ENCODE measurements at regions not wholly inside any gene's neighbourhood (a gene's known extent, or its start where the extent isn't known, plus 50 kb on each side); places are given as distances from the start of the nearest gene placed in this dataset.

DNA sequence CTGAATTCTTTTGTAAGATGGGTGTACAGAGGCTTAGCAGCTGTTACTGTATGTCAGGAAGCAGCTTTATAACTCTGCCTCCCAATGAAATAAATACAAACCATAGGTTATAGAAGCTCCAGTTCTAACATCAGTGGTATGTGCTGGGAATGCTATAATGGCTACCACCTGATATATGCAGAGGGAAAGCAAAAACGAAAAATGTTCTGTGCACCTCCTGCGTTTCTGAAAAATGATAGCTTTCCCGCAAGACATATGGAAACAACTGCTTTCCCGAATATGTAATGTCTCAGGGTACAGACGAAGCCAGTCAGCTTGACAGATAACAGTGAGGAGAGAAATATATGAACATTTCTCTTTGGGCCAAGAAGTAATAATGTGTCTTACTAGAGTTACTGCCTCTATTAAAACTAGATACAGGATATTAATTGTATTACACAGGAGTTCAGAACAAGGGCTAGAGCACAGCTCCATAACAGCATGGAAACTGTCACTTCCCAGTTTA, 517.0 kb upstream of the NRSN1 start:
- TF ChIP-seq, protein P1, sequence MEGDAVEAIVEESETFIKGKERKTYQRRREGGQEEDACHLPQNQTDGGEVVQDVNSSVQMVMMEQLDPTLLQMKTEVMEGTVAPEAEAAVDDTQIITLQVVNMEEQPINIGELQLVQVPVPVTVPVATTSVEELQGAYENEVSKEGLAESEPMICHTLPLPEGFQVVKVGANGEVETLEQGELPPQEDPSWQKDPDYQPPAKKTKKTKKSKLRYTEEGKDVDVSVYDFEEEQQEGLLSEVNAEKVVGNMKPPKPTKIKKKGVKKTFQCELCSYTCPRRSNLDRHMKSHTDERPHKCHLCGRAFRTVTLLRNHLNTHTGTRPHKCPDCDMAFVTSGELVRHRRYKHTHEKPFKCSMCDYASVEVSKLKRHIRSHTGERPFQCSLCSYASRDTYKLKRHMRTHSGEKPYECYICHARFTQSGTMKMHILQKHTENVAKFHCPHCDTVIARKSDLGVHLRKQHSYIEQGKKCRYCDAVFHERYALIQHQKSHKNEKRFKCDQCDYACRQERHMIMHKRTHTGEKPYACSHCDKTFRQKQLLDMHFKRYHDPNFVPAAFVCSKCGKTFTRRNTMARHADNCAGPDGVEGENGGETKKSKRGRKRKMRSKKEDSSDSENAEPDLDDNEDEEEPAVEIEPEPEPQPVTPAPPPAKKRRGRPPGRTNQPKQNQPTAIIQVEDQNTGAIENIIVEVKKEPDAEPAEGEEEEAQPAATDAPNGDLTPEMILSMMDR (IDR thresholded peaks at IDR 0.05), result no peak
- Histone ChIP-seq H3K9me3 (peaks cover 0 to 9% of the 10 kb centered on the region in 2 donors), H3K4me1 (no peaks in the 10 kb centered on the region), H3K36me3 (no peaks in the 10 kb centered on the region), H3K4me3 (no peak overlapping the region), H3K27ac (no peak overlapping the region), H3K27me3 (no peaks in the 10 kb centered on the region)
- no peak for DNase-seq (ENCODE audit: low spot score)

DNA sequence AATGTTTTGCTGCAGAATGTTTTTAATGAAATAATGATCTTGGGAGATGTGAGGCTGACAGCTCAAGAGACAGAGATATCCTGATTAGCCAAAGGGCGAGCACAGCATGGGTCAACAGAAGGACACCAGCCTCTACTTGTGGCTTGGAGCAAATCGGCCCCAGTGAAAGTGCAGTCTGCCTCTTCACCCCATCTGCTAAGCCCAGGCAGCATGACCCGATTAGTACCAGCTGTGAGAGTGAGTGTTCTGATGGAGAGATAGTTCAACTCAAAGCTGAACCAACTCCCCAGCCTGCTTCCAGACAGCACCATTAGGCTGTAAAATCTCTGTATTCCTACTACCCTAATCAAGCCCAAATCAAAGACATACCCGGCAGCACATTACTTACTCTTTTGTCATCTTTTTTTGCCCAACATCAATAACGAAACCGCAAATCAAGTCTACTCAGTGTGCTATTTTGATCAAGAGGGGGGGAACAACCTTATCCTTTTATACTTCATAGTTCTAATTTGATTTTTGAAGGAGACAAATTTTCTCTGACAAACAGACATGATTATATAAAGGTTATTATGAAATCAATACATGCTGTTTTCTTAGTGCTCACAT, 514.1 kb upstream of the NRSN1 start:
- H3K36me3 ChIP-seq, result no peaks in the 10 kb centered on the region
- H3K27me3 ChIP-seq, result no peaks in the 10 kb centered on the region
- no peaks in the 10 kb centered on the region for H3K9me3 ChIP-seq
- no peak for DNase-seq (ENCODE audit: low spot score)
- TF ChIP-seq, protein P1 (IDR thresholded peaks at IDR 0.05), result no peak
- H3K4me3 ChIP-seq, result no peak overlapping the region
- no peak overlapping the region for H3K27ac ChIP-seq
- H3K4me1 ChIP-seq, result no peaks in the 10 kb centered on the region

GRCh38 chr6:23618366-23618765, 507.6 kb upstream of the NRSN1 start:
- Histone ChIP-seq H3K27me3 (no peaks in the 10 kb centered on the region), H3K4me3 (no peak overlapping the region), H3K27ac (no peak overlapping the region), H3K36me3 (no peaks in the 10 kb centered on the region), H3K4me1 (no peaks in the 10 kb centered on the region), H3K9me3 (no peaks in the 10 kb centered on the region)
- TF ChIP-seq, protein P1 (IDR thresholded peaks at IDR 0.05), result no peak
- DNase-seq (ENCODE audit: low spot score), result no peak

DNA sequence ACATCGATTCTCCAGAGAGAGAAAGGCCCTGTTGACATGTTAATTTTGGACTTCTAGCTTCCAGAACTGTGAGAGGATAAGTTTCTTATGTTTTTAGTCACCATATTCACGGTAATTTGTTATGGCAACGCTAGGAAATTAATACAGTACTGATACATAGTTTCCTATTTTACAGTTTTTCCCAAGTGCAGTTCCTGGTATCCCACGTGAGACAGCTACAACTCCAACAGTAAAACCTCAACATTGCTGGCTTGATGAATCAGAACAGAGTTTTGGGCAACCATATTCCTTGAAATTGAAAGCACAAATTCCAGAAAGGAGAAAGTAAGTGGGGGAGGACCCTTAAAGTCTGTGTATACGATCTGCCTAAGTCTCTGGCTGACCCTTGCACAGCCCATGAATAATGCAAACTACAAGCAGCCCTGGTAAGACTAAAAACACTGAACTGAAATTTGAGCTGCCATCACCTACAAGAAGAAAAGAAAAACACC, 505.1 kb upstream of the NRSN1 start:
- Histone ChIP-seq H3K4me1 (no peaks in the 10 kb centered on the region), H3K9me3 (no peaks in the 10 kb centered on the region), H3K27me3 (no peaks in the 10 kb centered on the region), H3K4me3 (no peak overlapping the region), H3K27ac (no peak overlapping the region), H3K36me3 (no peaks in the 10 kb centered on the region)
- TF ChIP-seq, protein P1 (IDR thresholded peaks at IDR 0.05), result no peak
- no peak for DNase-seq (ENCODE audit: low spot score)

DNA sequence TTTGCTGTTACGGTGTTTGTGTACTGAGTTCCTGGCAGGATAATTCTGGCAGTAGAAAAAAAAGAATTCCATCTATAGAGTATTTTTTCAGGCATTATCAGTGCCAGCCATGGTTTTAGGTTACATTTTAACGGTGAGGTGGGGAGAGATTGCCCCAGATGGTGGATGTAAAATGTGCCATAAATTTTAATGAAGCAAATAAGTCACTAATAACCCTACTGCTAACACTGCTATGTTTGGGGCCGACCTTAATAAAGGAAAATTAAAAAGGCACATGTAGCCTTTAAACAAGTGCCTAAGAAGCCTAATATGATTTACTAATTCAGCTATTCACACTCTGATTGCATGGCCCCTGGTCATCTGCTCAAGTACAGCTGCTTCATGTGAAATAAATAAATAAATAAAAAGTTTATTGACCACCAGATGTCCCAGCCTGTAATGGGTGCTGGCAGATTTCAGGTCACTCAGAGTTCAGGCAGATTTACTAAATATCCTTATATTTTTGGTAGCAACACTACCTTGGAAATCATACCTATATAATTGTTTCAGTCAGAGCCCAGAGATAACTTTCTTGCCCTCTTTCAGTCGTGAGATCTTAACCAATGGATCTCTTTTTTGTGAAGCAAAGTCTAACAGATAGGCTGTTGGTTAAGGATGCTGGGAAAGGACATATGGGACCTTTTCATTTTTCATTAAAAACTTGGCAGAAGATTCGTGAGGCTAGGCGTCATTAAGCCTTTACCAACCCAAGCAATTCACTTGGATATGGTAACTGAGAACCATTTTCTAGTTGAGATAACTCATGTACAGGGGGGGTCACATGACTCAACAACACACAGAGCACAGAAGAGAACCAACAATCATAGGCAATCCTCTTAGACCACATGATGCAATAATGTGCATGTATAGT, 495.0 kb upstream of the NRSN1 start:
- Histone ChIP-seq H3K36me3 (no peaks in the 10 kb centered on the region), H3K27me3 (no peaks in the 10 kb centered on the region), H3K4me3 (no peak overlapping the region), H3K27ac (no peak overlapping the region), H3K9me3 (no peaks in the 10 kb centered on the region), H3K4me1 (no peaks in the 10 kb centered on the region)
- TF ChIP-seq, protein P1 (IDR thresholded peaks at IDR 0.05), result no peak
- DNase-seq (ENCODE audit: low spot score), result no peak

Measured in right atrium auricular region (tissue), 2 donors.